ENCODE measurements at regions not wholly inside any gene's neighbourhood (a gene's known extent, or its start where the extent isn't known, plus 50 kb on each side); places are given as distances from the start of the nearest gene placed in this dataset.

GRCh38 chrX:148159796-148160195 is 178.7 kb downstream of the FMR1NB start:
- Mint-ChIP-seq H3K27me3 (ENCODE audit: low read depth) (no peaks in the 10 kb centered on the region), H3K4me3 (no peak overlapping the region), H3K36me3 (no peaks in the 10 kb centered on the region), H3K9me3 (no peaks in the 10 kb centered on the region), H3K4me1 (no peaks in the 10 kb centered on the region), H3K27ac (no peak overlapping the region)
- no peak for ATAC-seq
- ChIA-PET POLR2A (no interaction called here), CTCF (no interaction called here)
- DNase-seq (ENCODE audit: low spot score) = no peak
- TF ChIP-seq MYBL2 (CRISPR knock-in tag; IDR thresholded peaks at IDR 0.05) (no peak), FOXJ3 (CRISPR knock-in tag; IDR thresholded peaks at IDR 0.05; ENCODE audit: borderline replicate concordance) (no peak), CREM (CRISPR knock-in tag; IDR thresholded peaks at IDR 0.05) (no peak), CDX4 (CRISPR knock-in tag; IDR thresholded peaks at IDR 0.05; ENCODE audit: borderline replicate concordance) (no peak), OVOL2 (CRISPR knock-in tag; IDR thresholded peaks at IDR 0.05; ENCODE audit: borderline replicate concordance) (no peak), PRRX2 (CRISPR knock-in tag; IDR thresholded peaks at IDR 0.05) (no peak), SMAD4 (CRISPR knock-in tag; IDR thresholded peaks at IDR 0.05) (no peak), USF2 (CRISPR knock-in tag; IDR thresholded peaks at IDR 0.05) (no peak), ELF4 (CRISPR knock-in tag; IDR thresholded peaks at IDR 0.05; ENCODE audit: low read depth) (no peak), ZBTB43 (CRISPR knock-in tag; IDR thresholded peaks at IDR 0.05) (no peak), ZNF138 (CRISPR knock-in tag; conservative IDR thresholded peaks at IDR 0.05) (no peak), TEAD4 (CRISPR knock-in tag; IDR thresholded peaks at IDR 0.05) (no peak), PREB (CRISPR knock-in tag; IDR thresholded peaks at IDR 0.05; ENCODE audit: borderline replicate concordance) (no peak), ESRRA (CRISPR knock-in tag; IDR thresholded peaks at IDR 0.05; ENCODE audit: borderline replicate concordance) (no peak), ZNF416 (CRISPR knock-in tag; IDR thresholded peaks at IDR 0.05) (no peak)

GRCh38 chrX:148161701-148162100 is 180.6 kb downstream of the FMR1NB start:
- ChIA-PET POLR2A (no interaction called here), CTCF (no interaction called here)
- Mint-ChIP-seq H3K4me3 (no peak overlapping the region), H3K27me3 (ENCODE audit: low read depth) (no peaks in the 10 kb centered on the region), H3K9me3 (no peaks in the 10 kb centered on the region), H3K36me3 (no peaks in the 10 kb centered on the region), H3K4me1 (no peaks in the 10 kb centered on the region), H3K27ac (no peak overlapping the region)
- TF ChIP-seq USF2 (CRISPR knock-in tag; IDR thresholded peaks at IDR 0.05) = no peak
- no peak for TF ChIP-seq MAX (CRISPR knock-in tag; IDR thresholded peaks at IDR 0.05)
- no peak for TF ChIP-seq CTCF (IDR thresholded peaks at IDR 0.05)
- TF ChIP-seq ZNF219 (CRISPR knock-in tag; IDR thresholded peaks at IDR 0.05; ENCODE audit: borderline replicate concordance) = no peak
- TF ChIP-seq NR2C2 (CRISPR knock-in tag; IDR thresholded peaks at IDR 0.05) = no peak
- no peak for TF ChIP-seq NR3C1 (CRISPR knock-in tag; conservative IDR thresholded peaks at IDR 0.05; ENCODE audit: low read depth)
- TF ChIP-seq RELA (CRISPR knock-in tag; IDR thresholded peaks at IDR 0.05; ENCODE audit: borderline replicate concordance) = no peak
- TF ChIP-seq HMGA2 (CRISPR knock-in tag; IDR thresholded peaks at IDR 0.05) = no peak
- DNase-seq (ENCODE audit: low spot score) (no peak), ATAC-seq (no peak)
